NT2/D1 (cell line): ENCODE measurements at regions not wholly inside any gene's neighbourhood (a gene's known extent, or its start where the extent isn't known, plus 50 kb on each side); places are given as distances from the start of the nearest gene placed in this dataset.

ENCODE experiments used
- SUZ12 ChIP-seq: IDR thresholded peaks from 2 replicates; pipeline ENCODE4 v1.6.1; 2011; ENCODE audit not compliant: insufficient read length, insufficient read depth; ENCODE audit errors: extremely low read depth
- YY1 ChIP-seq: IDR thresholded peaks from 2 replicates; pipeline ENCODE4 v1.6.1; 2011; ENCODE audit not compliant: insufficient read length, insufficient read depth
- ZNF274 ChIP-seq: IDR thresholded peaks from 2 replicates; pipeline ENCODE4 v1.6.1; 2011; ENCODE audit warnings: mild to moderate bottlenecking, low read depth, low read length

DNA sequence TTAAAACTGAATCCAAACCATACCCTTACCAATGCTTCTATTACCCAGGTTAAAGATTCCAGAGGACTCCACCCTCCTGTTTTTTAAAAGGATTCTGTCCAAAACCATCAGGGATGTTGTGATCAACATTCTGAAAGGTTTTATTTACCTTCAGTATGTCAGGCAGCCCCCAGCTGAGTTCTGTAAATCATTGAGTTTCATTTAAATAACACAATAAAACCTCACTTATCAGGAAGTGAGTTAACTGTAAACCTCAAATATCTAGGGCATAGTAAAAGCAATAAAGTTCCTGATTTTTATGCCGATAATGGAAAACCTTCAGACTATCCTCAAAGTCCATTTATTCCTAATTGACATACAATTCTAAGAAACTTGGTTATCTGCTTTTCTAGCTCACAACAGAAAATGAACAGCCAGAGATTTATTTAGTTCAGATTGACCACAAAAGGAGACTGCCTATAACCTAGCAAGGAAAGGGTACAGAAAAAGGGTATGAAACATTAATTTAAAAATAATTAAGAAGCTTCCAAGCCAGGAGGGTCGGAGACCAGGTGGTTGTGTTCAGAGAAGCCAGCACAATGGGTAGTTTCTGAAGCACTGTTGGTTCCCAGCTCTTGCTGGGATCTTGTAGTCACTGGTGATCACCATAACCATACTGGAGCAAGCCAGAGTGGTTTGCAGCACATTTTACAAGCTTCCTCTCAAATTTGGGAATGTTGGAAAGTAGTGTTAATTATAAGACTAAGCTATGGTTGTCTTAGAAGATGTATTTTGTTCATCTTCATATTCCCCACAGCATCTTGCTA lies 336.4 kb upstream of the FMN2 start:
- TF ChIP-seq YY1 = no peak
- no peak for TF ChIP-seq ZNF274
- TF ChIP-seq SUZ12 = no peak
